Neural cell (in vitro differentiated cells): ENCODE measurements at regions not wholly inside any gene's neighbourhood (a gene's known extent, or its start where the extent isn't known, plus 50 kb on each side); places are given as distances from the start of the nearest gene placed in this dataset.

ENCODE experiments used
- H2AFZ ChIP-seq: fragments of 200-600, 300-800 bp; sonication (generic), shearing (Covaris generic); 2 replicates; pipeline ENCODE4 v1.6.0; 2014; ENCODE audit warnings: low read depth, mild to moderate bottlenecking, antibody characterized with exemption, low read length, moderate library complexity
- H3F3A ChIP-seq: fragments of 200-600 bp; shearing (Covaris generic); 2 replicates; pipeline ENCODE4 v1.6.1; 2016; ENCODE audit warnings: mild to moderate bottlenecking, moderate library complexity, mixed read lengths, antibody characterized with exemption, low read length; ENCODE audit not compliant: insufficient read depth, poor library complexity, severe bottlenecking
- H3K27ac ChIP-seq: fragments of 200-600, 300-800 bp; sonication (generic), shearing (Covaris generic); 2 replicates; pipeline ENCODE4 v1.5.1; 2014; ENCODE audit warnings: mild to moderate bottlenecking, low read length, moderate library complexity
- H3K27me3 ChIP-seq: fragments of 300-800, 200-600 bp; sonication (generic), shearing (Covaris generic); 2 replicates; pipeline ENCODE4 v1.6.0; 2014; ENCODE audit warnings: mild to moderate bottlenecking, low read depth, low read length, moderate library complexity; ENCODE audit not compliant: insufficient read depth
- H3K36me3 ChIP-seq: fragments of 300-800, 200-600 bp; sonication (generic), shearing (Covaris generic); 2 replicates; pipeline ENCODE4 v1.5.1; 2014; ENCODE audit warnings: mild to moderate bottlenecking, antibody characterized with exemption, low read length, moderate library complexity; ENCODE audit not compliant: insufficient read depth
- H3K4me2 ChIP-seq: fragments of 300-800, 200-600 bp; sonication (generic), shearing (Covaris generic); 2 replicates; pipeline ENCODE4 v1.6.0; 2014; ENCODE audit warnings: mild to moderate bottlenecking, low read length
- H3K4me3 ChIP-seq: fragments of 300-800, 200-600 bp; sonication (generic), shearing (Covaris generic); 2 replicates; pipeline ENCODE4 v1.5.1; 2014; ENCODE audit warnings: mild to moderate bottlenecking, low read length, moderate library complexity
- H3K79me2 ChIP-seq: fragments of 200-600 bp; shearing (Covaris generic); replicated peaks from 2 replicates; pipeline ENCODE4 v1.6.0; 2014; ENCODE audit warnings: mild to moderate bottlenecking, low read length, moderate library complexity; ENCODE audit not compliant: insufficient read depth
- H3K9ac ChIP-seq: fragments of 300-800, 200-600 bp; sonication (generic), shearing (Covaris generic); 2 replicates; pipeline ENCODE4 v1.6.1; 2016; ENCODE audit warnings: mild to moderate bottlenecking, low read length, mixed read lengths
- H3K9me2 ChIP-seq: fragments of 200-600 bp; shearing (Covaris generic); 2 replicates; pipeline ENCODE4 v1.6.1; 2016; ENCODE audit warnings: mild to moderate bottlenecking, low read length, mixed read lengths; ENCODE audit not compliant: insufficient read depth
- H3K9me3 ChIP-seq: fragments of 200-600, 300-800 bp; sonication (generic), shearing (Covaris generic); 2 replicates; pipeline ENCODE4 v1.6.1; 2016; ENCODE audit warnings: mild to moderate bottlenecking, mixed run types, low read length, moderate library complexity, mixed read lengths
- H4K20me1 ChIP-seq: fragments of 200-600 bp; shearing (Covaris generic); 2 replicates; pipeline ENCODE4 v1.6.1; 2016; ENCODE audit warnings: mild to moderate bottlenecking, mixed run types; ENCODE audit not compliant: insufficient read depth
- CTCF ChIP-seq: fragments of 450-650 bp; IDR thresholded peaks from 2 replicates; pipeline ENCODE4 v1.5.1; 2014; ENCODE audit warnings: antibody characterized with exemption, mild to moderate bottlenecking, moderate library complexity; ENCODE audit not compliant: poor library complexity, severe bottlenecking
- EP300 ChIP-seq: fragments of 450-650 bp; conservative IDR thresholded peaks from 2 replicates; pipeline ENCODE4 v1.6.1; 2014; ENCODE audit warnings: antibody characterized with exemption, mild to moderate bottlenecking, moderate library complexity; ENCODE audit not compliant: poor library complexity, severe bottlenecking
- EZH2 ChIP-seq: fragments of 200-600, 300-800 bp; shearing (Covaris generic), sonication (generic); IDR thresholded peaks from 2 replicates; pipeline ENCODE4 v1.6.1; 2014; ENCODE audit warnings: antibody characterized with exemption, low read length, borderline replicate concordance, mild to moderate bottlenecking; ENCODE audit not compliant: insufficient read depth, poor library complexity, severe bottlenecking
- MXI1 ChIP-seq: fragments of 450-650 bp; conservative IDR thresholded peaks from 2 replicates; pipeline ENCODE4 v1.6.1; 2014; ENCODE audit warnings: antibody characterized with exemption, mild to moderate bottlenecking; ENCODE audit not compliant: poor library complexity, severe bottlenecking
- POLR2AphosphoS5 ChIP-seq: IDR thresholded peaks from 2 replicates; pipeline ENCODE4 v1.6.1; 2012
- RAD21 ChIP-seq: fragments of 450-650 bp; conservative IDR thresholded peaks from 2 replicates; pipeline ENCODE4 v1.6.1; 2014; ENCODE audit warnings: antibody characterized with exemption, mild to moderate bottlenecking, moderate library complexity
- REST ChIP-seq: IDR thresholded peaks from 2 replicates; pipeline ENCODE4 v1.6.1; 2012; ENCODE audit warnings: borderline replicate concordance
- SMC3 ChIP-seq: fragments of 450-650 bp; conservative IDR thresholded peaks from 2 replicates; pipeline ENCODE4 v1.6.1; 2014; ENCODE audit warnings: antibody characterized with exemption, mild to moderate bottlenecking, moderate library complexity; ENCODE audit not compliant: poor library complexity
- TAF1 ChIP-seq: IDR thresholded peaks from 2 replicates; pipeline ENCODE4 v1.6.1; 2012; ENCODE audit warnings: low read depth

- Histone ChIP-seq H3K9me3 (no peaks in the 10 kb centered on the region), H3F3A (no peaks in the 10 kb centered on the region), H3K27me3 (no peaks in the 10 kb centered on the region), H3K4me2 (no peak overlapping the region), H3K27ac (no peak overlapping the region), H2AFZ (no peak overlapping the region), H3K4me3 (no peak overlapping the region), H3K36me3 (no peaks in the 10 kb centered on the region), H3K79me2 (no peaks in the 10 kb centered on the region), H3K9ac (no peak overlapping the region), H3K9me2 (no peaks in the 10 kb centered on the region), H4K20me1 (no peaks in the 10 kb centered on the region)
- TF ChIP-seq SMC3 = no peak
- TF ChIP-seq REST = no peak
- no peak for TF ChIP-seq CTCF
- no peak for TF ChIP-seq MXI1
- no peak for TF ChIP-seq TAF1
- TF ChIP-seq POLR2AphosphoS5 = no peak
- no peak for TF ChIP-seq RAD21
- TF ChIP-seq EP300 = no peak
- TF ChIP-seq EZH2 = no peak
These were observed 102.3 kb downstream of the KCNF1 start for GRCh38 chr2:11014026-11014425.

GRCh38 chr2:11016735-11017388 is 105.1 kb downstream of the KCNF1 start:
- Histone ChIP-seq H3K27ac (no peak overlapping the region), H3K4me3 (no peak overlapping the region), H3K9me3 (no peaks in the 10 kb centered on the region), H3K27me3 (no peaks in the 10 kb centered on the region), H3K9me2 (no peaks in the 10 kb centered on the region), H3F3A (no peaks in the 10 kb centered on the region), H3K4me2 (no peak overlapping the region), H2AFZ (no peak overlapping the region), H4K20me1 (no peaks in the 10 kb centered on the region), H3K36me3 (no peaks in the 10 kb centered on the region), H3K79me2 (no peaks in the 10 kb centered on the region), H3K9ac (no peak overlapping the region)
- TF ChIP-seq MXI1 = no peak
- TF ChIP-seq SMC3 = no peak
- no peak for TF ChIP-seq RAD21
- no peak for TF ChIP-seq CTCF
- TF ChIP-seq TAF1 = no peak
- TF ChIP-seq REST = no peak
- TF ChIP-seq POLR2AphosphoS5 = no peak
- no peak for TF ChIP-seq EP300
- no peak for TF ChIP-seq EZH2
